Prostate gland (tissue), 2 donors: ENCODE measurements at regions not wholly inside any gene's neighbourhood (a gene's known extent, or its start where the extent isn't known, plus 50 kb on each side); places are given as distances from the start of the nearest gene placed in this dataset.
A peak's percentile ranks its signal among the peaks of the same experiment; 100 is the strongest.

Experiments used
- CTCF ChIP-seq, 4 experiments: fragments of 200-600 bp in 2 of 4; fragments of 450-650 bp in 2 of 4; sonication (generic) in 2 of 4; IDR thresholded peaks; 1 replicate in 3 of 4; 2 replicates in 1 of 4; pipeline ENCODE4 v1.5.1; 2016 to 2019; ENCODE audit warnings: antibody characterized with exemption in 4 of 4, mild to moderate bottlenecking in 2 of 4, moderate library complexity in 2 of 4
- POLR2A ChIP-seq: fragments of 450-650 bp; IDR thresholded peaks from one replicate; pipeline ENCODE4 v1.6.1; 2016; ENCODE audit warnings: antibody characterized with exemption, mild to moderate bottlenecking

- TF ChIP-seq POLR2A (no peak), CTCF (IDR thresholded peaks at IDR 0.05) (peak in 3 of 4 experiments; percentile 31 to 59 (median 54))
These were observed 423.1 kb downstream of the MAFB start for GRCh38 chr20:40265825-40266533.
